Glutamatergic neuron (in vitro differentiated cells): ENCODE measurements at regions not wholly inside any gene's neighbourhood (a gene's known extent, or its start where the extent isn't known, plus 50 kb on each side); places are given as distances from the start of the nearest gene placed in this dataset.

Experiments used
- DNase-seq: peaks from one replicate; pipeline ENCODE4 v3.0.0; 2022
- H3K27ac Mint-ChIP-seq: one replicate; pipeline ENCODE4 v1.8.0; 2020; ENCODE audit warnings: mild to moderate bottlenecking, mixed read lengths, inconsistent platforms; ENCODE audit not compliant: unreplicated experiment
- H3K27me3 Mint-ChIP-seq: one replicate; pipeline ENCODE4 v1.8.0; 2020; ENCODE audit warnings: mild to moderate bottlenecking, moderate library complexity, mixed read lengths, inconsistent platforms; ENCODE audit not compliant: unreplicated experiment
- H3K36me3 Mint-ChIP-seq: one replicate; pipeline ENCODE4 v1.8.0; 2020; ENCODE audit warnings: mild to moderate bottlenecking, mixed read lengths, inconsistent platforms; ENCODE audit not compliant: unreplicated experiment
- H3K4me1 Mint-ChIP-seq: one replicate; pipeline ENCODE4 v1.8.0; 2020; ENCODE audit warnings: mild to moderate bottlenecking, low read depth, mixed read lengths, inconsistent platforms; ENCODE audit not compliant: unreplicated experiment
- H3K4me3 Mint-ChIP-seq: one replicate; pipeline ENCODE4 v1.8.0; 2020; ENCODE audit warnings: mild to moderate bottlenecking, mixed read lengths, inconsistent platforms; ENCODE audit not compliant: unreplicated experiment
- H3K9me3 Mint-ChIP-seq: one replicate; pipeline ENCODE4 v1.8.0; 2020; ENCODE audit warnings: mild to moderate bottlenecking, moderate library complexity, mixed read lengths, inconsistent platforms; ENCODE audit not compliant: unreplicated experiment
- CTCF ChIP-seq: fragments of 200-600 bp; sonication (generic); IDR thresholded peaks from one replicate; pipeline ENCODE4 v1.5.0; 2021; ENCODE audit not compliant: partially characterized antibody, unreplicated experiment

- Mint-ChIP-seq H3K4me3 (no peak overlapping the region), H3K27ac (no peak overlapping the region), H3K9me3 (no peaks in the 10 kb centered on the region), H3K27me3 (no peaks in the 10 kb centered on the region), H3K36me3 (no peaks in the 10 kb centered on the region), H3K4me1 (no peaks in the 10 kb centered on the region)
- no peak for TF ChIP-seq CTCF
- DNase-seq = no peak
These were observed 78.1 kb upstream of the GRIN2B start for GRCh38 chr12:14059548-14059947.

GRCh38 chr12:14065616-14066015, 84.2 kb upstream of the GRIN2B start:
- TF ChIP-seq CTCF = no peak
- Mint-ChIP-seq H3K36me3 (no peaks in the 10 kb centered on the region), H3K9me3 (no peaks in the 10 kb centered on the region), H3K4me1 (no peaks in the 10 kb centered on the region), H3K27ac (no peak overlapping the region), H3K27me3 (no peaks in the 10 kb centered on the region), H3K4me3 (no peak overlapping the region)
- no peak for DNase-seq

- Mint-ChIP-seq H3K4me3 (no peak overlapping the region), H3K36me3 (no peaks in the 10 kb centered on the region), H3K27ac (no peak overlapping the region), H3K9me3 (no peaks in the 10 kb centered on the region), H3K4me1 (no peaks in the 10 kb centered on the region), H3K27me3 (no peaks in the 10 kb centered on the region)
- TF ChIP-seq CTCF = no peak
- no peak for DNase-seq
These were observed 84.6 kb upstream of the GRIN2B start for GRCh38 chr12:14066021-14066420.

- DNase-seq = no peak
- Mint-ChIP-seq H3K9me3 (no peaks in the 10 kb centered on the region), H3K27ac (no peak overlapping the region), H3K36me3 (no peaks in the 10 kb centered on the region), H3K4me3 (no peak overlapping the region), H3K4me1 (no peaks in the 10 kb centered on the region), H3K27me3 (no peaks in the 10 kb centered on the region)
- TF ChIP-seq CTCF = no peak
These were observed 87.6 kb upstream of the GRIN2B start for GRCh38 chr12:14068961-14069360.

GRCh38 chr12:14071833-14072232, 90.4 kb upstream of the GRIN2B start:
- Mint-ChIP-seq H3K27ac (no peak overlapping the region), H3K27me3 (no peaks in the 10 kb centered on the region), H3K9me3 (no peaks in the 10 kb centered on the region), H3K4me3 (no peak overlapping the region), H3K36me3 (peaks cover 1% of the 10 kb centered on the region), H3K4me1 (no peaks in the 10 kb centered on the region)
- no peak for DNase-seq
- TF ChIP-seq CTCF = no peak
